ENCODE measurements at regions not wholly inside any gene's neighbourhood (a gene's known extent, or its start where the extent isn't known, plus 50 kb on each side); places are given as distances from the start of the nearest gene placed in this dataset.

DNA sequence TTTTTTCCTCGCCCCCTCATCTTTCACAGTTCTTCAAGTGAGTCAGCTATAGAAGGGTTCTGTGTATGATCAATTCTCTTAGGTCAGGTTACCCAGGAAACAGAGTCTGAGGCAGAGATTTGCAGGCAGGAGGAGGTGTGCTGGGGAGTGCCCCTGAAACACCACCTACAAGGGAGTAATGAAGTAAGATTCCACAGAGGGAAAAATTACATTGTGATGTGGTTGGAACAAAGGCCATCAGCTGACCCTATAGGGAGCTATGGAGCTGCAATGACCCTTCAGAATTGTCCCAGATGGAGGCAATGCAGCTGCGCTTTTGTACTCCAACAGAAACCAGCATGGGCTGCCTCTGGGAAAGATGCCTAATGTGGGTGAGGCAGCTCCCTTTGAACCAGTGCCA is 142.2 kb upstream of the CNTN3 start:
- WGBS = 73% methylated on average over 2 of the region's 2 CpGs
- Histone ChIP-seq H3K4me1 (ENCODE audit: control insufficient read depth in 4 of 4, insufficient read depth in 4 of 4, low read length in 3 of 4) (no peaks in the 10 kb centered on the region), H3K36me3 (ENCODE audit: control insufficient read depth in 4 of 4, insufficient read depth in 3 of 4, low read depth in 1 of 4, low read length in 3 of 4) (no peaks in the 10 kb centered on the region), H3K27me3 (ENCODE audit: control insufficient read depth in 4 of 4, insufficient read depth in 4 of 4, low read length in 3 of 4) (no peaks in the 10 kb centered on the region), H3K4me3 (ENCODE audit: low read depth in 1 of 3, low read length in 3 of 3) (no peak overlapping the region), H3K9ac (ENCODE audit: low read depth in 1 of 2, low read length in 2 of 2) (no peak overlapping the region), H3K27ac (ENCODE audit: low read depth in 1 of 2, low read length in 2 of 2) (no peak overlapping the region), H3K9me3 (ENCODE audit: control insufficient read depth in 4 of 4, low read length in 3 of 4) (no peaks in the 10 kb centered on the region)
- DNase-seq (ENCODE audit: low spot score) = no peak
- TF ChIP-seq TAF1 (conservative IDR thresholded peaks at IDR 0.05) (no peak), RAD21 (IDR thresholded peaks at IDR 0.05) (no peak)
- TF ChIP-seq, protein P1, sequence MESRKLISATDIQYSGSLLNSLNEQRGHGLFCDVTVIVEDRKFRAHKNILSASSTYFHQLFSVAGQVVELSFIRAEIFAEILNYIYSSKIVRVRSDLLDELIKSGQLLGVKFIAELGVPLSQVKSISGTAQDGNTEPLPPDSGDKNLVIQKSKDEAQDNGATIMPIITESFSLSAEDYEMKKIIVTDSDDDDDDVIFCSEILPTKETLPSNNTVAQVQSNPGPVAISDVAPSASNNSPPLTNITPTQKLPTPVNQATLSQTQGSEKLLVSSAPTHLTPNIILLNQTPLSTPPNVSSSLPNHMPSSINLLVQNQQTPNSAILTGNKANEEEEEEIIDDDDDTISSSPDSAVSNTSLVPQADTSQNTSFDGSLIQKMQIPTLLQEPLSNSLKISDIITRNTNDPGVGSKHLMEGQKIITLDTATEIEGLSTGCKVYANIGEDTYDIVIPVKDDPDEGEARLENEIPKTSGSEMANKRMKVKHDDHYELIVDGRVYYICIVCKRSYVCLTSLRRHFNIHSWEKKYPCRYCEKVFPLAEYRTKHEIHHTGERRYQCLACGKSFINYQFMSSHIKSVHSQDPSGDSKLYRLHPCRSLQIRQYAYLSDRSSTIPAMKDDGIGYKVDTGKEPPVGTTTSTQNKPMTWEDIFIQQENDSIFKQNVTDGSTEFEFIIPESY (IDR thresholded peaks at IDR 0.05) = no peak

DNA sequence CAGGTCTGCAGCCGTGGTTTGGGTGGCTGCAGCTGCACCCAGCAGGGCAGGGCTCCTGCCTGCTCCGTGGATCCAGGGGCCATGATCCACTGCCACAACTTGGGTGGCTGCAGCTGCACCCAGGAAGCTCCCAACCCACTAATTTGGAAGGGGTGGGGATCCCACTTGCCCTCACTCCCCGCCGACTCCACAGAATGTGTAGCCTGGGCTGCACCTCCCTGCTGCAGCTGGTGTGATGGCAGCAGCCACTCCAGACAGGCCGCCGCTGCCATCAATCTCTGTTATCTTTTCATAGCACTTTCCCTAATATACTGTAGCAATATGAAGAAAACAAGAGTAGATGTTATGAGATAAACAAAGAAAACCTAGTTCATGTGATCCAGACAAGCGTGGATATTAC is 137.8 kb upstream of the CNTN3 start:
- 85% methylated on average over 7 of the region's 7 CpGs for WGBS
- TF ChIP-seq SP1 (IDR thresholded peaks at IDR 0.05) = no peak
- TF ChIP-seq, protein P2, sequence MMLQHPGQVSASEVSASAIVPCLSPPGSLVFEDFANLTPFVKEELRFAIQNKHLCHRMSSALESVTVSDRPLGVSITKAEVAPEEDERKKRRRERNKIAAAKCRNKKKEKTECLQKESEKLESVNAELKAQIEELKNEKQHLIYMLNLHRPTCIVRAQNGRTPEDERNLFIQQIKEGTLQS (IDR thresholded peaks at IDR 0.05) = no peak
- no peak for TF ChIP-seq TAF1 (conservative IDR thresholded peaks at IDR 0.05)
- no peak for TF ChIP-seq NR2F2 (IDR thresholded peaks at IDR 0.05)
- no peak for TF ChIP-seq HNF4G (IDR thresholded peaks at IDR 0.05)
- no peak for TF ChIP-seq RAD21 (IDR thresholded peaks at IDR 0.05)
- no peak for TF ChIP-seq EGR1 (IDR thresholded peaks at IDR 0.05; ENCODE audit: low read depth in 2 of 2)
- TF ChIP-seq, protein P1 (IDR thresholded peaks at IDR 0.05) = no peak
- TF ChIP-seq, protein P3, sequence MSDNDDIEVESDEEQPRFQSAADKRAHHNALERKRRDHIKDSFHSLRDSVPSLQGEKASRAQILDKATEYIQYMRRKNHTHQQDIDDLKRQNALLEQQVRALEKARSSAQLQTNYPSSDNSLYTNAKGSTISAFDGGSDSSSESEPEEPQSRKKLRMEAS (IDR thresholded peaks at IDR 0.05) = no peak
- TF ChIP-seq FOXA2 (IDR thresholded peaks at IDR 0.05) = no peak
- TF ChIP-seq FOXA1 (IDR thresholded peaks at IDR 0.05) = no peak
- TF ChIP-seq GABPA (IDR thresholded peaks at IDR 0.05 in 1 of 2, conservative IDR thresholded peaks at IDR 0.05 in 1 of 2) = no peak
- TF ChIP-seq, protein P4, sequence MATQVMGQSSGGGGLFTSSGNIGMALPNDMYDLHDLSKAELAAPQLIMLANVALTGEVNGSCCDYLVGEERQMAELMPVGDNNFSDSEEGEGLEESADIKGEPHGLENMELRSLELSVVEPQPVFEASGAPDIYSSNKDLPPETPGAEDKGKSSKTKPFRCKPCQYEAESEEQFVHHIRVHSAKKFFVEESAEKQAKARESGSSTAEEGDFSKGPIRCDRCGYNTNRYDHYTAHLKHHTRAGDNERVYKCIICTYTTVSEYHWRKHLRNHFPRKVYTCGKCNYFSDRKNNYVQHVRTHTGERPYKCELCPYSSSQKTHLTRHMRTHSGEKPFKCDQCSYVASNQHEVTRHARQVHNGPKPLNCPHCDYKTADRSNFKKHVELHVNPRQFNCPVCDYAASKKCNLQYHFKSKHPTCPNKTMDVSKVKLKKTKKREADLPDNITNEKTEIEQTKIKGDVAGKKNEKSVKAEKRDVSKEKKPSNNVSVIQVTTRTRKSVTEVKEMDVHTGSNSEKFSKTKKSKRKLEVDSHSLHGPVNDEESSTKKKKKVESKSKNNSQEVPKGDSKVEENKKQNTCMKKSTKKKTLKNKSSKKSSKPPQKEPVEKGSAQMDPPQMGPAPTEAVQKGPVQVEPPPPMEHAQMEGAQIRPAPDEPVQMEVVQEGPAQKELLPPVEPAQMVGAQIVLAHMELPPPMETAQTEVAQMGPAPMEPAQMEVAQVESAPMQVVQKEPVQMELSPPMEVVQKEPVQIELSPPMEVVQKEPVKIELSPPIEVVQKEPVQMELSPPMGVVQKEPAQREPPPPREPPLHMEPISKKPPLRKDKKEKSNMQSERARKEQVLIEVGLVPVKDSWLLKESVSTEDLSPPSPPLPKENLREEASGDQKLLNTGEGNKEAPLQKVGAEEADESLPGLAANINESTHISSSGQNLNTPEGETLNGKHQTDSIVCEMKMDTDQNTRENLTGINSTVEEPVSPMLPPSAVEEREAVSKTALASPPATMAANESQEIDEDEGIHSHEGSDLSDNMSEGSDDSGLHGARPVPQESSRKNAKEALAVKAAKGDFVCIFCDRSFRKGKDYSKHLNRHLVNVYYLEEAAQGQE (IDR thresholded peaks at IDR 0.05) = no peak
- no peak for TF ChIP-seq YY1 (IDR thresholded peaks at IDR 0.05)
- H3K4me1 ChIP-seq (ENCODE audit: control insufficient read depth in 4 of 4, insufficient read depth in 4 of 4, low read length in 3 of 4) = no peaks in the 10 kb centered on the region
- DNase-seq (ENCODE audit: low spot score) = no peak
- no peak overlapping the region for H3K27ac ChIP-seq (ENCODE audit: low read depth in 1 of 2, low read length in 2 of 2)
- no peaks in the 10 kb centered on the region for H3K9me3 ChIP-seq (ENCODE audit: control insufficient read depth in 4 of 4, low read length in 3 of 4)
- no peaks in the 10 kb centered on the region for H3K27me3 ChIP-seq (ENCODE audit: control insufficient read depth in 4 of 4, insufficient read depth in 4 of 4, low read length in 3 of 4)
- H3K9ac ChIP-seq (ENCODE audit: low read depth in 1 of 2, low read length in 2 of 2) = no peak overlapping the region
- no peaks in the 10 kb centered on the region for H3K36me3 ChIP-seq (ENCODE audit: control insufficient read depth in 4 of 4, insufficient read depth in 3 of 4, low read depth in 1 of 4, low read length in 3 of 4)
- H3K4me3 ChIP-seq (ENCODE audit: low read depth in 1 of 3, low read length in 3 of 3) = no peak overlapping the region

All from liver (tissue), 7 donors.